ENCODE measurements at regions not wholly inside any gene's neighbourhood (a gene's known extent, or its start where the extent isn't known, plus 50 kb on each side); places are given as distances from the start of the nearest gene placed in this dataset.
"Not testable (repeated sequence)": the region's sequence is repeated elsewhere in the genome, so short reads cannot be mapped to it uniquely, and the experiment has no call there.

DNA sequence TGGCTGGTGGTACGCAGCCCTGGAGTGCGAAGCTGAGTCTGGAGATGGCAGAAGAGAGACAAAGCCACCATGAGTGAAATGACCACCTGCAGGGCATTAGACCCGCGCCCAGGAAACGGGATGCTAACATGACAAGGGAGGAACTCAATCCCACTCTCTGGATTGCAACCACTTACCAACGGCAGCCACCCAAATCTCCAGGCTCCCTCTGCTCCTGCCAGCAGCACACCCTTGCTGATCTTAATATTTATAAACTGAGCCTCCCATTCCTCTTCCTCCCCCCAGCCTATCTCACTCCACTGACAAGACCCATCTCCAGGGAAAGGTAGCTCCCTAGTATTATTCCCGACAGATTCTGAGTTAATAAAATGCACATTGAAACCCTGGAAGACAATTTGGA lies 1508.8 kb downstream of the FOXD4L5 start:
- not testable (repeated sequence) for TF ChIP-seq EZH2phosphoT487 (conservative IDR thresholded peaks at IDR 0.05; ENCODE audit: low read length)
- TF ChIP-seq, protein P1, sequence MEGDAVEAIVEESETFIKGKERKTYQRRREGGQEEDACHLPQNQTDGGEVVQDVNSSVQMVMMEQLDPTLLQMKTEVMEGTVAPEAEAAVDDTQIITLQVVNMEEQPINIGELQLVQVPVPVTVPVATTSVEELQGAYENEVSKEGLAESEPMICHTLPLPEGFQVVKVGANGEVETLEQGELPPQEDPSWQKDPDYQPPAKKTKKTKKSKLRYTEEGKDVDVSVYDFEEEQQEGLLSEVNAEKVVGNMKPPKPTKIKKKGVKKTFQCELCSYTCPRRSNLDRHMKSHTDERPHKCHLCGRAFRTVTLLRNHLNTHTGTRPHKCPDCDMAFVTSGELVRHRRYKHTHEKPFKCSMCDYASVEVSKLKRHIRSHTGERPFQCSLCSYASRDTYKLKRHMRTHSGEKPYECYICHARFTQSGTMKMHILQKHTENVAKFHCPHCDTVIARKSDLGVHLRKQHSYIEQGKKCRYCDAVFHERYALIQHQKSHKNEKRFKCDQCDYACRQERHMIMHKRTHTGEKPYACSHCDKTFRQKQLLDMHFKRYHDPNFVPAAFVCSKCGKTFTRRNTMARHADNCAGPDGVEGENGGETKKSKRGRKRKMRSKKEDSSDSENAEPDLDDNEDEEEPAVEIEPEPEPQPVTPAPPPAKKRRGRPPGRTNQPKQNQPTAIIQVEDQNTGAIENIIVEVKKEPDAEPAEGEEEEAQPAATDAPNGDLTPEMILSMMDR (IDR thresholded peaks at IDR 0.05; ENCODE audit: insufficient read depth, low read length, poor library complexity, severe bottlenecking): not testable (repeated sequence)

Measured in SU-DHL-6 (cell line).